ENCODE measurements at regions not wholly inside any gene's neighbourhood (a gene's known extent, or its start where the extent isn't known, plus 50 kb on each side); places are given as distances from the start of the nearest gene placed in this dataset.

GRCh38 chr2:58914733-58915505 is 673.8 kb upstream of the FANCL start:
- no peak for TF ChIP-seq JUND (IDR thresholded peaks at IDR 0.05; ENCODE audit: low read depth)
- DNase-seq (ENCODE audit: low read depth in 1 of 2, low spot score in 1 of 2) = no peak
- in situ Hi-C loops (cut with HindIII; ENCODE audit: low pct_unique_long_range_greater_than_20kb, low sequenced_read_pairs) = no loop called here

GRCh38 chr2:58913082-58913726 is 672.1 kb upstream of the FANCL start:
- TF ChIP-seq JUND (IDR thresholded peaks at IDR 0.05; ENCODE audit: low read depth) = no peak
- in situ Hi-C loops (cut with HindIII; ENCODE audit: low pct_unique_long_range_greater_than_20kb, low sequenced_read_pairs) = no loop called here
- DNase-seq (ENCODE audit: low read depth in 1 of 2, low spot score in 1 of 2) = no peak

- TF ChIP-seq JUND (IDR thresholded peaks at IDR 0.05; ENCODE audit: low read depth) = no peak
- in situ Hi-C loops (cut with HindIII; ENCODE audit: low pct_unique_long_range_greater_than_20kb, low sequenced_read_pairs) = no loop called here
- DNase-seq (ENCODE audit: low read depth in 1 of 2, low spot score in 1 of 2) = no peak
These were observed 670.8 kb upstream of the FANCL start for GRCh38 chr2:58911877-58912276.

GRCh38 chr2:58908501-58909154 is 667.5 kb upstream of the FANCL start:
- in situ Hi-C loops (cut with HindIII; ENCODE audit: low pct_unique_long_range_greater_than_20kb, low sequenced_read_pairs) = no loop called here
- no peak for DNase-seq (ENCODE audit: low read depth in 1 of 2, low spot score in 1 of 2)
- TF ChIP-seq JUND (IDR thresholded peaks at IDR 0.05; ENCODE audit: low read depth) = no peak

GRCh38 chr2:58907644-58908043 is 666.5 kb upstream of the FANCL start:
- no peak for DNase-seq (ENCODE audit: low read depth in 1 of 2, low spot score in 1 of 2)
- no peak for TF ChIP-seq JUND (IDR thresholded peaks at IDR 0.05; ENCODE audit: low read depth)
- in situ Hi-C loops (cut with HindIII; ENCODE audit: low pct_unique_long_range_greater_than_20kb, low sequenced_read_pairs) = no loop called here

GRCh38 chr2:58906081-58906645 is 665.0 kb upstream of the FANCL start:
- in situ Hi-C loops (cut with HindIII; ENCODE audit: low pct_unique_long_range_greater_than_20kb, low sequenced_read_pairs) = no loop called here
- DNase-seq (ENCODE audit: low read depth in 1 of 2, low spot score in 1 of 2) = no peak

GRCh38 chr2:58904095-58904494 is 663.0 kb upstream of the FANCL start:
- in situ Hi-C loops (cut with HindIII; ENCODE audit: low pct_unique_long_range_greater_than_20kb, low sequenced_read_pairs) = no loop called here
- DNase-seq (ENCODE audit: low read depth in 1 of 2, low spot score in 1 of 2) = no peak
- no peak for TF ChIP-seq JUND (IDR thresholded peaks at IDR 0.05; ENCODE audit: low read depth)

More at GRCh38 chr2:58906081-58906645, 665.0 kb upstream of the FANCL start:
- no peak for TF ChIP-seq JUND (IDR thresholded peaks at IDR 0.05; ENCODE audit: low read depth)

GRCh38 chr2:58903427-58903826 is 662.3 kb upstream of the FANCL start:
- in situ Hi-C loops (cut with HindIII; ENCODE audit: low pct_unique_long_range_greater_than_20kb, low sequenced_read_pairs) = no loop called here
- no peak for TF ChIP-seq JUND (IDR thresholded peaks at IDR 0.05; ENCODE audit: low read depth)
- DNase-seq (ENCODE audit: low read depth in 1 of 2, low spot score in 1 of 2) = no peak

- in situ Hi-C loops (cut with HindIII; ENCODE audit: low pct_unique_long_range_greater_than_20kb, low sequenced_read_pairs) = no loop called here
- DNase-seq (ENCODE audit: low read depth in 1 of 2, low spot score in 1 of 2) = no peak
- TF ChIP-seq JUND (IDR thresholded peaks at IDR 0.05; ENCODE audit: low read depth) = no peak
These were observed 659.3 kb upstream of the FANCL start for GRCh38 chr2:58900246-58901027.

- no peak for DNase-seq (ENCODE audit: low read depth in 1 of 2, low spot score in 1 of 2)
- no peak for TF ChIP-seq JUND (IDR thresholded peaks at IDR 0.05; ENCODE audit: low read depth)
- in situ Hi-C loops (cut with HindIII; ENCODE audit: low pct_unique_long_range_greater_than_20kb, low sequenced_read_pairs) = no loop called here
These were observed 658.6 kb upstream of the FANCL start for GRCh38 chr2:58899692-58900091.

GRCh38 chr2:58896638-58897037 is 655.5 kb upstream of the FANCL start:
- DNase-seq (ENCODE audit: low read depth in 1 of 2, low spot score in 1 of 2) = no peak
- in situ Hi-C loops (cut with HindIII; ENCODE audit: low pct_unique_long_range_greater_than_20kb, low sequenced_read_pairs) = no loop called here
- no peak for TF ChIP-seq JUND (IDR thresholded peaks at IDR 0.05; ENCODE audit: low read depth)

GRCh38 chr2:58895857-58896256 is 654.7 kb upstream of the FANCL start:
- in situ Hi-C loops (cut with HindIII; ENCODE audit: low pct_unique_long_range_greater_than_20kb, low sequenced_read_pairs) = no loop called here
- no peak for DNase-seq (ENCODE audit: low read depth in 1 of 2, low spot score in 1 of 2)

More at GRCh38 chr2:58895857-58896256, 654.7 kb upstream of the FANCL start:
- TF ChIP-seq JUND (IDR thresholded peaks at IDR 0.05; ENCODE audit: low read depth) = no peak
